HepG2 (cell line): ENCODE measurements at regions not wholly inside any gene's neighbourhood (a gene's known extent, or its start where the extent isn't known, plus 50 kb on each side); places are given as distances from the start of the nearest gene placed in this dataset.

Experiments used
- ATAC-seq: fragments of 200-7000 bp; cut with Tn5 transposase; 3 replicates; pipeline ENCODE4 v1.9.1; 2020; ENCODE audit warnings: mild to moderate bottlenecking, moderate library complexity
- BruUV-seq: library from RNA; stranded (reverse); fragments of 400-500 nt; replicated peaks from 2 replicates; lab custom pipeline; 2021; lab: Mats Ljungman, UMichigan
- CTCF ChIA-PET: fragments of 300-600 bp; formaldehyde crosslinking; extraction: SDS; loops from one replicate; lab custom pipeline; 2021; ENCODE audit warnings: low total read pairs, inconsistent platforms, low intra/inter-chr PET ratio; lab: Yijun Ruan, JAX
- POLR2A ChIA-PET: fragments of 350-600 bp; sonication (Branson Sonifier 250); formaldehyde crosslinking; loops from one replicate; lab custom pipeline; 2020; ENCODE audit warnings: antibody characterized with exemption, inconsistent platforms; lab: Yijun Ruan, JAX
- DNase-seq: peaks from one replicate; pipeline ENCODE4 v3.0.0-alpha.2; 2015; ENCODE audit warnings: low spot score
- FAIRE-seq: peaks from 3 replicates; lab custom pipeline; 2011; peaks lifted over from hg19 to GRCh38; lab: Jason Lieb, UNC
- H2AFZ ChIP-seq: one replicate; pipeline ENCODE4 v1.6.1; 2011; ENCODE audit warnings: low read length, inconsistent platforms
- H3K27ac ChIP-seq: fragments of 300-600 bp; 3 replicates; pipeline ENCODE4 v1.8.0; 2011; ENCODE audit warnings: mixed run types, mild to moderate bottlenecking, mixed read lengths, low read length, inconsistent platforms; ENCODE audit not compliant: insufficient read depth; ENCODE audit errors: extremely low read length
- H3K27me3 ChIP-seq, 2 experiments: fragments of 200-600 bp in 1 of 2; 2 replicates in 1 of 2; 3 replicates in 1 of 2; pipeline versions ENCODE4 v1.6.0 to v1.8.0; 2011; ENCODE audit warnings: low read length in 2 of 2, mild to moderate bottlenecking in 2 of 2, moderate library complexity in 2 of 2, inconsistent platforms in 1 of 2; ENCODE audit not compliant: insufficient read depth in 2 of 2, control insufficient read depth in 1 of 2
- H3K36me3 ChIP-seq, 2 experiments: fragments of 200-600 bp in 1 of 2; replicated peaks in 1 of 2; 2 replicates in 1 of 2; 3 replicates in 1 of 2; pipeline versions ENCODE4 v1.5.1 to v1.8.0; 2011; ENCODE audit warnings: low read length in 2 of 2, inconsistent platforms in 1 of 2; ENCODE audit not compliant: insufficient read depth in 2 of 2, control insufficient read depth in 1 of 2
- H3K4me1 ChIP-seq: 2 replicates; pipeline ENCODE4 v1.5.1; 2012; ENCODE audit warnings: low read length, inconsistent platforms; ENCODE audit not compliant: insufficient read depth
- H3K4me2 ChIP-seq: 2 replicates; pipeline ENCODE4 v1.6.0; 2011; ENCODE audit warnings: low read depth, low read length, inconsistent platforms
- H3K4me3 ChIP-seq, 3 experiments: fragments of 200-600 bp in 1 of 3; sonication (generic), shearing (Covaris generic) in 1 of 3; replicated peaks in 1 of 3; 2 replicates each; pipeline ENCODE4 v1.5.1; 2011 to 2016; ENCODE audit warnings: low read length in 3 of 3, inconsistent platforms in 2 of 3, low read depth in 2 of 3, mild to moderate bottlenecking in 2 of 3, control low read depth in 1 of 3, mixed read lengths in 1 of 3; ENCODE audit not compliant: insufficient read depth in 1 of 3
- H3K79me2 ChIP-seq: one replicate; pipeline ENCODE4 v1.6.1; 2011; ENCODE audit warnings: low read length, inconsistent platforms; ENCODE audit not compliant: insufficient read depth
- H3K9ac ChIP-seq: 2 replicates; pipeline ENCODE4 v1.6.0; 2011; ENCODE audit warnings: mild to moderate bottlenecking, low read depth, low read length, inconsistent platforms; ENCODE audit not compliant: insufficient read depth
- H3K9me3 ChIP-seq: 2 replicates; pipeline ENCODE4 v1.5.1; 2012; ENCODE audit warnings: mild to moderate bottlenecking, low read length
- H4K20me1 ChIP-seq: 2 replicates; pipeline ENCODE4 v1.6.0; 2011; ENCODE audit warnings: inconsistent platforms, mild to moderate bottlenecking, low read length, moderate library complexity; ENCODE audit not compliant: insufficient read depth
- FOXA1 ChIP-seq, 2 experiments: fragments of 450-650 bp in 1 of 2; sonication (generic) in 1 of 2; formaldehyde crosslinking in 1 of 2; IDR thresholded peaks; 2 replicates each; pipeline versions ENCODE4 v1.4.0 to v1.6.1; 2016 to 2020; ENCODE audit warnings: missing genetic modification reagents in 1 of 2
- ZBTB7A ChIP-seq: sonication (generic); formaldehyde crosslinking; IDR thresholded peaks from 2 replicates; pipeline ENCODE4 v1.8.0; 2022; ENCODE audit warnings: mild to moderate bottlenecking, missing genetic modification reagents
- WGBS: methylation state at CpG from one replicate; pipeline ENCODE4 v1.1.6; 2017; ENCODE audit warnings: low lambda C conversion rate; 5-methylcytosine and 5-hydroxymethylcytosine counted together
- in situ Hi-C: cut with HindIII; loops from 2 replicates; pipeline ENCODE4 v1.10.0; 2017; ENCODE audit warnings: low pct_unique_long_range_greater_than_20kb; ENCODE audit not compliant: extremely low pct_ligation_motif_present
- intact Hi-C: fragments of 100-400 bp; cut with micrococcal nuclease; formaldehyde crosslinking; loops from one replicate; pipeline ENCODE4 v1.10.0; 2022; ENCODE audit not compliant: unreplicated experiment
- TF ChIP-seq, protein P1 (sequence below): sonication (generic); formaldehyde crosslinking; IDR thresholded peaks from 2 replicates; pipeline ENCODE4 v1.4.0; 2020; ENCODE audit warnings: mild to moderate bottlenecking, missing genetic modification reagents

DNA sequence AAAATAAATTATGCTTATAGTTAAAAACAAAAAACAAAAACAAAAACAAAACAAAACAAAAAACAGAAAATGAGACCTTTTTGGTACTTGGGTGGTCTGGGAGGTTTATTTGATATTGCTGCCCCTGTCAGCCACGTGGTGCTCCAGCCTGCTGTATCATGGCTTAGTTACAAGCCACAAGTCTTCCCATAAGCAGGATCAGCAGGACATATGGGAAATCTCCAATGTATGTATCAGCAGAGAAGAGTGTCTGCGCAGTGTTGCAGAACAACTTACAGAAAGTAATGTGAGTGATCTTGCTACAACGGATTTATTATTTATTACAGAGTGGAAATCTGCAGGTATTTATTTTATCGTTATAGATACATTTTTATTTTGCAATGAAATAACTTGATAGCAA lies 423.0 kb upstream of the TMPRSS15 start (continued):
- TF ChIP-seq, protein P1, sequence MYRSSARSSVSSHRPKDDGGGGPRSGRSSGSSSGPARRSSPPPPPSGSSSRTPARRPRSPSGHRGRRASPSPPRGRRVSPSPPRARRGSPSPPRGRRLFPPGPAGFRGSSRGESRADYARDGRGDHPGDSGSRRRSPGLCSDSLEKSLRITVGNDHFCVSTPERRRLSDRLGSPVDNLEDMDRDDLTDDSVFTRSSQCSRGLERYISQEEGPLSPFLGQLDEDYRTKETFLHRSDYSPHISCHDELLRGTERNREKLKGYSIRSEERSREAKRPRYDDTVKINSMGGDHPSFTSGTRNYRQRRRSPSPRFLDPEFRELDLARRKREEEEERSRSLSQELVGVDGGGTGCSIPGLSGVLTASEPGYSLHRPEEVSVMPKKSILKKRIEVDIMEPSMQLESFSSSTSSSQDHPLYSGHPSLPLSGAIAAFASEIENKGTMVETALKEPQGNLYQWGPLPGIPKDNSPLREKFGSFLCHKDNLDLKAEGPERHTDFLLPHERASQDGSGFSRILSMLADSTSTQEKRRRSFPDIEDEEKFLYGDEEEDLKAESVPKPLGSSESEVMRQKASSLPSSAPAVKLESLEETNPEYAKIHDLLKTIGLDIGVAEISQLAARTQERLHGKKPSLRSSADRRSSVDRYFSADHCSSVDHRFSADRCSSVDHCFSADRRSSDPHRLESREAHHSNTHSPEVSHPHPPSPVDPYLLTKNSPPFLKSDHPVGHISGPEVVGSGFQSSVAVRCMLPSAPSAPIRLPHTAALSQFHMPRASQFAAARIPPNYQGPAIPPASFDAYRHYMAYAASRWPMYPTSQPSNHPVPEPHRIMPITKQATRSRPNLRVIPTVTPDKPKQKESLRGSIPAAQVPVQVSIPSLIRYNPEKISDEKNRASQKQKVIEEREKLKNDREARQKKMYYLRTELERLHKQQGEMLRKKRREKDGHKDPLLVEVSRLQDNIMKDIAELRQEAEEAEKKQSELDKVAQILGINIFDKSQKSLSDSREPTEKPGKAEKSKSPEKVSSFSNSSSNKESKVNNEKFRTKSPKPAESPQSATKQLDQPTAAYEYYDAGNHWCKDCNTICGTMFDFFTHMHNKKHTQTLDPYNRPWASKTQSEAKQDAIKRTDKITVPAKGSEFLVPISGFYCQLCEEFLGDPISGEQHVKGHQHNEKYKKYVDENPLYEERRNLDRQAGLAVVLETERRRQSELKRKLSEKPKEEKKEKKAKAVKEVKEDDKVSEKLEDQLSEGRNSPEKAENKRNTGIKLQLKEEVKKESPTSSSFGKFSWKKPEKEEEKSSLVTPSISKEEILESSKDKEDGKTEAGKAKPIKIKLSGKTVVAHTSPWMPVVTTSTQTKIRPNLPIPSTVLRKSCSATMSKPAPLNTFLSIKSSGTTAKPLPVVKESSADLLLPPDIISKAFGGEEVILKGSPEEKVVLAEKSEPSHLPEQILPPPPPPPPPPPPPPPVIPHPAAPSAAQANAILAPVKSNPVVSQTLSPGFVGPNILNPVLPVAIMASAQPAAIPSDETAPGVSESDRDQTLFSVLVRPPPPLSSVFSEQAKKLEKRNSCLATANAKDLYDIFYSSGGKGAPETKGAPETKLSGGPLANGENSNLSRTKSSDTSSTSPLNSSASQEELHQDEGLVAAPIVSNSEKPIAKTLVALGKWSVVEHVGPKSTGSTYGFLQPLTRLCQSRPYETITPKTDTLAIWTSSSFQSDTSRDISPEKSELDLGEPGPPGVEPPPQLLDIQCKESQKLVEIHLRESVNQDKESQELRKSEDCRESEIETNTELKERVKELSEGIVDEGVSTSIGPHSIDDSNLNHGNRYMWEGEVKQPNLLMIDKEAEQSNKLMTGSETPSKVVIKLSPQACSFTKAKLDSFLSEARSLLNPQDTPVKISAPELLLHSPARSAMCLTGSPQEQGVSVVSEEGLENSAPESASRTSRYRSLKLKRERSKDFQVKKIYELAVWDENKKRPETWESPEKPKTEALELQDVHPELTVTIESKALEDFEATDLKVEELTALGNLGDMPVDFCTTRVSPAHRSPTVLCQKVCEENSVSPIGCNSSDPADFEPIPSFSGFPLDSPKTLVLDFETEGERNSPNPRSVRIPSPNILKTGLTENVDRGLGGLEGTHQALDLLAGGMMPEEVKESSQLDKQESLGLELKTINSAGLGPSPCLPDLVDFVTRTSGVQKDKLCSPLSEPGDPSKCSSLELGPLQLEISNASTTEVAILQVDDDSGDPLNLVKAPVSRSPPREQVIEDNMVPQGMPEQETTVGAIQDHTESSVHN: no peak

DNA sequence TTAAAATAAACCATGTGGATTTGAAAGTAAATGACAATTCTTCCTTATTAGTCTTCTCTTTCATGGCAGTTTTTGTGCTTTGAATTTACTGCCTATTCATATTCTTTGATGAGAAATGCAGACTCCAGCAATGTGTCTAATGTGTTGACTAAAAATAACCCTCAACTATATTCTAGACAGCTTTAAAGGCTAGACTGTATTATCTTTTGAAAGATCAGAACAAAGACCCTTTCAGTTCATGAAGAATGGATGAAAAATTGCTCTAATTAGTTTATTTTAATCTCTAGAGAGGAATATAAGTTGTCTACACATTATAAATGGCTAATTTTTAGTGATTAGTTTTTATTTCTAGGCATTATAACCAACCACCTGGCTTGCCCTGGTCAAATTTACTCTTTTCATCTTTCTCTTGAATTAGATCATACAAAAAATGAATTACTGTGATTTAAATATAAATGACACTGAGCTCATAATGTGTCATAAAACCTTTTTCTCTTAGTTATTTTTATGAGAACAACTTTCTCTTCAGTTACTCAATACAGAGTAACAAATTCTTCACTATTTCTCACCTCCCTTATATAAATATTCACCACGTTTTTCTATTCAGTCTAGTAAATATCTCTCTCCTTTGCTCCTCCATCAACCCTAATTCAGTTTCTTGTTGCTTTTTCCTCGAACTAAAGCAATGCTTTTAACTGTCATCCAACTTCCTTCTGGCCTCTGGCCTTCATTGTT lies 428.5 kb upstream of the TMPRSS15 start:
- Histone ChIP-seq H2AFZ (no peak overlapping the region), H3K4me2 (no peak overlapping the region), H3K27me3 (no peaks in the 10 kb centered on the region)
- DNase-seq: no peak
- TF ChIP-seq ZBTB7A (no peak), FOXA1 (IDR thresholded peaks at IDR 0.05) (no peak), FOXA1 (CRISPR knock-in tag; IDR thresholded peaks at IDR 0.05) (no peak)
- TF ChIP-seq, all 625 proteins: peak for 0
- Histone ChIP-seq H3K9me3 (peaks cover 73% of the 10 kb centered on the region), H3K9ac (no peak overlapping the region), H3K79me2 (no peaks in the 10 kb centered on the region), H3K4me1 (no peaks in the 10 kb centered on the region), H4K20me1 (no peaks in the 10 kb centered on the region), H3K36me3 (no peaks in the 10 kb centered on the region), H3K27ac (no peak overlapping the region), H3K4me3 (no peak overlapping the region)
- in situ Hi-C loops: no loop called here
- FAIRE-seq: no peak
- CTCF ChIA-PET: no interaction called here
- intact Hi-C loops: no loop called here
- BruUV-seq: no TSS peak
- no peak for ATAC-seq
- 0% methylated on average over 2 of the region's 2 CpGs for WGBS
- POLR2A ChIA-PET: no interaction called here
